GM12872 (cell line): ENCODE measurements at regions not wholly inside any gene's neighbourhood (a gene's known extent, or its start where the extent isn't known, plus 50 kb on each side); places are given as distances from the start of the nearest gene placed in this dataset.

ENCODE experiments used
- TF ChIP-seq, protein P1 (sequence below): IDR thresholded peaks from 3 replicates; pipeline ENCODE4 v1.5.1; 2011; ENCODE audit warnings: low read depth, mild to moderate bottlenecking, low read length, moderate library complexity; ENCODE audit not compliant: insufficient read depth

DNA sequence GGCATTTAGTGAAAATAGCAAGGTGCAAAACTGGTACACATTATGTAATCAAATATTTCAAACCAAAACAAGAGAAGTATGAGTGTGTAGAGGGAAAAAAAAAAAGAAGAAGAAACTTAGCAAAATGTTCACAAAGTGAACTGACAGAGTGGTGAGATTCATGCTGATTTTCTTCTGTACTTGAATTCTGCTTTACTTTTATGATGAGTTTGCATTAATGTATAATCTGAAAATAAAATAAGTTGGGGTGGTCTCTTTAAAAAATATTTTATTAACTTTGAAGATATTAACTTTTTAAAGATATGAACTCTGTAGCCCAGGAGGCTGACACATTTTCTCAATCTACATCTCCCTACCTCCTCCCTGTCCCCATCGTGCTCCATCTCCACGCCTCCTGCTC is 185.1 kb downstream of the QDPR start:
- TF ChIP-seq, protein P1, sequence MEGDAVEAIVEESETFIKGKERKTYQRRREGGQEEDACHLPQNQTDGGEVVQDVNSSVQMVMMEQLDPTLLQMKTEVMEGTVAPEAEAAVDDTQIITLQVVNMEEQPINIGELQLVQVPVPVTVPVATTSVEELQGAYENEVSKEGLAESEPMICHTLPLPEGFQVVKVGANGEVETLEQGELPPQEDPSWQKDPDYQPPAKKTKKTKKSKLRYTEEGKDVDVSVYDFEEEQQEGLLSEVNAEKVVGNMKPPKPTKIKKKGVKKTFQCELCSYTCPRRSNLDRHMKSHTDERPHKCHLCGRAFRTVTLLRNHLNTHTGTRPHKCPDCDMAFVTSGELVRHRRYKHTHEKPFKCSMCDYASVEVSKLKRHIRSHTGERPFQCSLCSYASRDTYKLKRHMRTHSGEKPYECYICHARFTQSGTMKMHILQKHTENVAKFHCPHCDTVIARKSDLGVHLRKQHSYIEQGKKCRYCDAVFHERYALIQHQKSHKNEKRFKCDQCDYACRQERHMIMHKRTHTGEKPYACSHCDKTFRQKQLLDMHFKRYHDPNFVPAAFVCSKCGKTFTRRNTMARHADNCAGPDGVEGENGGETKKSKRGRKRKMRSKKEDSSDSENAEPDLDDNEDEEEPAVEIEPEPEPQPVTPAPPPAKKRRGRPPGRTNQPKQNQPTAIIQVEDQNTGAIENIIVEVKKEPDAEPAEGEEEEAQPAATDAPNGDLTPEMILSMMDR: no peak

DNA sequence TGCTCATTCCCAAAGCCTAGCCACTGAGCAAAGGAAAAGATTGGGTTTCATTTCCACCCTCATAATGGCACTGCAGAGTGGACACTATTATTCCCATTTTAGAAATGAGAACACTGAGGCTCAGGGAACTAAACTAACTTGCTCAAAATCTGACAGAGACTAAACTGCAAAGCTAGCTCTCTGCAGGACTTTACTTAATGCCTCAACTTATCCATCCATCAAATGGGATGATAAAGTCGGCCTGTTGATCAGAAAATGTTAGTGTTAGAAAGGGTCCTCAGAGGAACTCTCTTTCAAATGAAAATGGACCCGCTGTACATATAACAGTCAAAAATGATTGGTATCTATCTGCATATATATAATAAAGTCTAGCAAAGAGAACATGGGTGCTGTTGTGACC is 186.8 kb downstream of the QDPR start:
- TF ChIP-seq, protein P1: no peak

DNA sequence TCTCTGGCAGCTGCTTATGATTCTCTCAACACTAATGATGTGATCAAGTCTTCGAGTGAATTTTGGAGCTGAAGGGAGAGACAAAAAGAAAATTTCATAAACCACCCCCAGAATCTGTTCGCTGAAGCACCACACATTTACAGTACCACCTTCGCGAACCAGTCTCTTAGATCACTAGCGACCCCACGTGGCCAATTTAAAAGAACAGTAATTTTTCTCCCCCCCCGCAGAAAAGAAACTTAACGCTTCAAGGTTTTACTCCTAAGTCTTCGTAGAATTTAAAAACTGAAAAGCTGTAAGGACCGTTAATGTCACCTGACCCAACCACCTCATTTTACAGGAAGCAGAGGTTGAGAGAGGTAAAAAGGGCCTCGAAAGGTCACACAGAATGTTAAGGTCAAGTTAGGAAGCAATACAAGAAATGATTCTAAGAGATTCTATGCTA is 187.5 kb downstream of the QDPR start:
- TF ChIP-seq, protein P1: peak; percentile 51; the same call in 2 of the 3 replicates

DNA sequence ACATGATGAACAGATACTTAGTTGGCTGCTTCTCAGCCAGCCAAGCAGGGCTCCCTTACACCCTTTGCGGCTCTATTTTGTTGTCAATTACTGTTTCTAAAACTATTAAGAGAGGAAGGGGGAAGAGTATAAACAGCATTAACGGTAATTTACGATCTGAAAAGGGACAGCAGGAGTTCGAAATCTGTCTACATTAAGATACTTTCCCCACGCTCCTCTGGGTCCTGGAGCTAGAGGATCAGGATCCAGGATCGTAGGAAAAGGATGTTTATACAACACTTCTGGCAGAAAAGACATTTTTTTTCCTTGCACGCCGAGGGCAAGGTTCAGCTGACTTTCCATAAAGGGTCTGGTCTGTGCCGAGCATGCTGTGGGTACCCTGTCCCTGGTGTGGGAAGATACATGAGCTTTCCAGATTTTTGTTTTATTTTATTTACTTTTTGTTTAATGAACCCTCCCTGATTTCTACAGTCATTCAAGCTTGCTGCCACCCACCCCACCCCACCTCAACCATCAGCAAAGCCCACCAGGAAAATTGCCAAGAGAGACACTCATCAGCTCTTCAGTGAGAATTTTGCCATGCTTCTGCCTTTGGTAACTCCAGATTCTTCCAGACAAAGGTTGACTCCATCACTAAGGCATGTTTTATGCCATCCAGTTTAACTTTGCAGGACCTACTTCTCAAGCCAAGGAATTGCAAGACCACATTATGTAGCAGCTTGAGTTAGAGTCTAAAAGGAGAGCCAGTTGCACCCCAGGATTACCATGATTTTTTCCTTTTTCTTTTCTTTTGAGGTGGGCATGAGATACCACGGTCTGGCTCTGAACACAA is 188.1 kb downstream of the QDPR start:
- TF ChIP-seq, protein P1: no peak

DNA sequence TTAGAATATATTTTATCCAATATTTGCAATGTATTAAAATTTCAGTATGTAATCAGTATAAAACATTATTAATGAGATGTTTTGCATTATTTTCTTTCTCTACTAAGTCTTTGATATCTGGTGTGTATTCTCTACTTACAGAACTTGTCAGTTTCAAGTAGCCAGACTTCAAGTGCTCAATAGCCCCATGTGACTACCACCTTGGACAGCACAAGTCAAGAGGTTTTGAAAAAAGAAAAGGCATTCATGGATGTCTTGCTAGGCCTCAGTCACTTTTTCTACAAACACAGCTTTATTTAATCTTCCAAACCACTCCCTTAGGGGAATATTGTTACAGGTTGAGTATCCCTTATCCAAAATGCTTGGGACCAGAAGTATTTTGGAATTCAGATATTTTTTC is 189.4 kb downstream of the QDPR start:
- TF ChIP-seq, protein P1: no peak

DNA sequence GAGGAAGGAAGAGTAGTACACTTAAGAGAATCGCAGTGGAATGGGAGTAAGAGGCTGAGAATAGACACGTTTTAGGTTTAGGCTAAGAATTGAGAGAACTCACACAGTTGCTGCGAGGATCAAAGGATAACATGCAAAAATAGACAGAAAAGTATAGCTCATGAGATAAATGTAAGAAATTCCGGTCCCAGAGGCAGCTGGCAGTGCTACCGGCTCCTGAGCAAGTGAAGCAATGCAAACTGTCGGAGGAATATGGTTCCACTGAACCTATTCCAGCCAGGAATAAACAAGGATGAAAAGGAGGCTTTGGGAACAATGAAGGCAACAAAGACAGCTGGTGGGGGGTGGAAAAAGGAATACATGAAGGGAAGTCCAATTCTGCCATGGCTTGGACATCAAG is 191.8 kb downstream of the QDPR start:
- TF ChIP-seq, protein P1: no peak

DNA sequence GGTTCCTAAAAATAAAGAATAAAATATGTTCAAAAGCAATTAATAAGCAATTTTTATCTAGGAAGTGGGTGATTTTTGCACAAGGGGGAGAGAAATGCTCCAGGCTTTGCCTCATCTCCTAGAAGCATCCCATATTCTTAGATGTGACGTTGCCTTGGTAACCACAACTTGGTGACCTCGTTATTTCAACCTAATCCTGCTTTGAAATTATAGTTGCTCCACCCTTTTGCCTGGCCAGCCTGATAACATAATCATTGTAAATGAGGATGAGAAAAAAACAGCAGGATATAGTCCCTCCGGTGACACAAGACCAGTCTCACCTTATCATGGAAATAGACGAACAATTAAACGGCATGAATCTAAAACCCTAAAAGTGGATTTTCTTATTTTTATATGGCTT is 194.4 kb downstream of the QDPR start:
- TF ChIP-seq, protein P1: no peak
